BLaER1 treated with 17β-estradiol and CSF1 and Interleukin-3, amounts not matched to agents 10 nM and 100 nM (cell line): ENCODE measurements at regions not wholly inside any gene's neighbourhood (a gene's known extent, or its start where the extent isn't known, plus 50 kb on each side); places are given as distances from the start of the nearest gene placed in this dataset.
"Not testable (repeated sequence)": the region's sequence is repeated elsewhere in the genome, so short reads cannot be mapped to it uniquely, and the experiment has no call there.

Experiments used
- H3K27ac ChIP-seq, 11 experiments: shearing (Covaris generic); formaldehyde crosslinking; 2 replicates each; pipeline ENCODE4 v1.8.1; 2022
- H3K27me3 ChIP-seq, 11 experiments: shearing (Covaris generic); formaldehyde crosslinking; 2 replicates each; pipeline ENCODE4 v1.8.1; 2022
- H3K36me3 ChIP-seq, 11 experiments: shearing (Covaris generic); formaldehyde crosslinking; 2 replicates each; pipeline ENCODE4 v1.8.1; 2022
- H3K4me1 ChIP-seq, 10 experiments: shearing (Covaris generic); formaldehyde crosslinking; 2 replicates each; pipeline ENCODE4 v1.8.1; 2022
- H3K4me2 ChIP-seq, 11 experiments: shearing (Covaris generic); formaldehyde crosslinking; 2 replicates each; pipeline ENCODE4 v1.8.1; 2022
- H3K4me3 ChIP-seq, 10 experiments: shearing (Covaris generic); formaldehyde crosslinking; 2 replicates each; pipeline ENCODE4 v1.8.1; 2022
- H3K9ac ChIP-seq, 11 experiments: shearing (Covaris generic); formaldehyde crosslinking; 2 replicates each; pipeline ENCODE4 v1.8.1; 2022
- H3K9me3 ChIP-seq, 11 experiments: shearing (Covaris generic); formaldehyde crosslinking; replicated peaks in 1 of 11; 2 replicates each; pipeline ENCODE4 v1.8.1; 2022
- H4K20me1 ChIP-seq, 11 experiments: shearing (Covaris generic); formaldehyde crosslinking; 2 replicates each; pipeline ENCODE4 v1.8.1; 2022
- Cebpa-rat ChIP-seq, 11 experiments: shearing (Covaris generic); IDR thresholded peaks; 2 replicates each; pipeline ENCODE4 v1.8.1; 2022

- H3K27me3 ChIP-seq, H3K36me3 ChIP-seq, H4K20me1 ChIP-seq, H3K4me2 ChIP-seq, H3K4me3 ChIP-seq, H3K4me1 ChIP-seq, H3K27ac ChIP-seq, H3K9ac ChIP-seq: not testable (repeated sequence)
- H3K9me3 ChIP-seq: peaks cover 3 to 11% (median 9%) of the 10 kb centered on the region in 11 experiments; a peak in 20 of 22 replicates
These were observed 101.0 kb downstream of the SMC2 start for GRCh38 chr9:104195142-104195541.

GRCh38 chr9:104200456-104200994 is 106.4 kb downstream of the SMC2 start:
- H3K36me3 ChIP-seq: no peaks in the 10 kb centered on the region
- no peak for TF ChIP-seq Cebpa-rat (IDR thresholded peaks at IDR 0.05)
- H3K9ac ChIP-seq: no peak overlapping the region
- no peak overlapping the region for H3K4me3 ChIP-seq
- no peaks in the 10 kb centered on the region for H3K27me3 ChIP-seq
- H3K4me2 ChIP-seq: no peak overlapping the region
- no peaks in the 10 kb centered on the region for H3K4me1 ChIP-seq
- H4K20me1 ChIP-seq: no peaks in the 10 kb centered on the region
- no peak overlapping the region for H3K27ac ChIP-seq
- H3K9me3 ChIP-seq: peaks cover 5 to 19% (median 15%) of the 10 kb centered on the region in 11 experiments; a peak in 20 of 22 replicates

GRCh38 chr9:104206766-104207165 is 112.7 kb downstream of the SMC2 start:
- H3K9me3 ChIP-seq: peaks cover 0 to under 1% (median 0%) of the 10 kb centered on the region in 11 experiments; a peak in 2 of 22 replicates
- no peaks in the 10 kb centered on the region for H3K27me3 ChIP-seq
- no peak overlapping the region for H3K27ac ChIP-seq
- no peak overlapping the region for H3K4me3 ChIP-seq
- TF ChIP-seq Cebpa-rat (IDR thresholded peaks at IDR 0.05): no peak
- no peak overlapping the region for H3K9ac ChIP-seq
- H3K36me3 ChIP-seq: no peaks in the 10 kb centered on the region
- H3K4me2 ChIP-seq: no peak overlapping the region
- no peaks in the 10 kb centered on the region for H4K20me1 ChIP-seq
- no peaks in the 10 kb centered on the region for H3K4me1 ChIP-seq

- H3K27ac ChIP-seq: no peak overlapping the region
- no peaks in the 10 kb centered on the region for H3K36me3 ChIP-seq
- H3K4me3 ChIP-seq: no peak overlapping the region
- H3K4me2 ChIP-seq: no peak overlapping the region
- no peaks in the 10 kb centered on the region for H4K20me1 ChIP-seq
- H3K27me3 ChIP-seq: no peaks in the 10 kb centered on the region
- H3K4me1 ChIP-seq: no peaks in the 10 kb centered on the region
- no peak for TF ChIP-seq Cebpa-rat (IDR thresholded peaks at IDR 0.05)
- H3K9me3 ChIP-seq: peaks cover 0 to 6% (median 0%) of the 10 kb centered on the region in 11 experiments; a peak in 3 of 22 replicates
- H3K9ac ChIP-seq: no peak overlapping the region
These were observed 115.3 kb downstream of the SMC2 start for GRCh38 chr9:104209387-104209786.

GRCh38 chr9:104227108-104227507 is 133.0 kb downstream of the SMC2 start:
- Histone ChIP-seq H3K27me3 (no peaks in the 10 kb centered on the region), H3K4me1 (peaks cover 0 to 15% (median 0%) of the 10 kb centered on the region in 10 experiments; a peak in 2 of 20 replicates), H4K20me1 (no peaks in the 10 kb centered on the region), H3K4me3 (no peak overlapping the region), H3K27ac (no peak overlapping the region), H3K9ac (no peak overlapping the region), H3K9me3 (peaks cover 0 to 27% (median 0%) of the 10 kb centered on the region in 11 experiments; a peak in 5 of 22 replicates), H3K36me3 (peaks cover 0 to 5% (median 0%) of the 10 kb centered on the region in 11 experiments; a peak in 2 of 22 replicates), H3K4me2 (no peak overlapping the region)
- TF ChIP-seq Cebpa-rat (IDR thresholded peaks at IDR 0.05): no peak

- Histone ChIP-seq H3K27me3 (no peaks in the 10 kb centered on the region), H3K4me2 (peak overlapping the region in 3 of 11 experiments; percentile 8 to 21 (median 15); a peak in 3 of 22 replicates), H3K4me1 (peaks cover 0 to 29% (median 0%) of the 10 kb centered on the region in 10 experiments; a peak in 4 of 20 replicates), H3K4me3 (no peak overlapping the region), H3K9me3 (peaks cover 13 to 77% (median 21%) of the 10 kb centered on the region in 11 experiments), H3K27ac (peak overlapping the region in 4 of 11 experiments; percentile 48 to 82 (median 65); a peak in 7 of 22 replicates), H4K20me1 (no peaks in the 10 kb centered on the region), H3K36me3 (peaks cover 0 to 6% (median 0%) of the 10 kb centered on the region in 11 experiments; a peak in 2 of 22 replicates), H3K9ac (peak overlapping the region in 2 of 11 experiments; percentile 50 to 52; a peak in 3 of 22 replicates)
- no peak for TF ChIP-seq Cebpa-rat (IDR thresholded peaks at IDR 0.05)
These were observed 138.8 kb downstream of the SMC2 start for GRCh38 chr9:104232781-104233341.

- Histone ChIP-seq H3K36me3 (peaks cover 0 to 6% (median 0%) of the 10 kb centered on the region in 11 experiments; a peak in 2 of 22 replicates), H3K9me3 (peaks cover 13 to 73% (median 21%) of the 10 kb centered on the region in 11 experiments), H3K27ac (peak overlapping the region in 4 of 11 experiments; percentile 48 to 82 (median 65); a peak in 6 of 22 replicates), H3K4me1 (peaks cover 0 to 29% (median 0%) of the 10 kb centered on the region in 10 experiments; a peak in 4 of 20 replicates), H4K20me1 (no peaks in the 10 kb centered on the region), H3K4me3 (no peak overlapping the region), H3K27me3 (no peaks in the 10 kb centered on the region), H3K9ac (peak overlapping the region in 2 of 11 experiments; percentile 50 to 52; a peak in 3 of 22 replicates), H3K4me2 (peak overlapping the region in 3 of 11 experiments; percentile 8 to 21 (median 15); a peak in 3 of 22 replicates)
- TF ChIP-seq Cebpa-rat (IDR thresholded peaks at IDR 0.05): no peak
These were observed 139.3 kb downstream of the SMC2 start for GRCh38 chr9:104233366-104233765.

GRCh38 chr9:104234632-104235337 is 140.7 kb downstream of the SMC2 start:
- Histone ChIP-seq H3K4me1 (peaks cover 0 to 29% (median 0%) of the 10 kb centered on the region in 10 experiments; a peak in 4 of 20 replicates), H3K9me3 (peaks cover 13 to 81% (median 21%) of the 10 kb centered on the region in 11 experiments)
- H3K4me3 ChIP-seq, H4K20me1 ChIP-seq, H3K27ac ChIP-seq, H3K4me2 ChIP-seq, H3K9ac ChIP-seq, H3K27me3 ChIP-seq, H3K36me3 ChIP-seq: not testable (repeated sequence)

GRCh38 chr9:104235347-104236120 is 141.4 kb downstream of the SMC2 start:
- not testable (repeated sequence) for H3K27ac ChIP-seq, H3K4me2 ChIP-seq, H4K20me1 ChIP-seq, H3K4me3 ChIP-seq, H3K27me3 ChIP-seq, H3K9ac ChIP-seq, H3K36me3 ChIP-seq
- peaks cover 13 to 76% (median 21%) of the 10 kb centered on the region in 11 experiments for H3K9me3 ChIP-seq
- peaks cover 0 to 32% (median 0%) of the 10 kb centered on the region in 10 experiments; a peak in 5 of 20 replicates for H3K4me1 ChIP-seq
